GM12864 (cell line): ENCODE measurements at regions not wholly inside any gene's neighbourhood (a gene's known extent, or its start where the extent isn't known, plus 50 kb on each side); places are given as distances from the start of the nearest gene placed in this dataset.

ENCODE experiments used
- DNase-seq: peaks from one replicate; pipeline ENCODE4 v3.0.0-alpha.2; 2011; ENCODE audit warnings: low read depth
- H3K4me3 ChIP-seq: 2 replicates; pipeline ENCODE4 v1.5.1; 2011; ENCODE audit warnings: mild to moderate bottlenecking, low read depth, low read length, control low read depth
- TF ChIP-seq, protein P1 (sequence below): IDR thresholded peaks from 2 replicates; pipeline ENCODE4 v1.5.1; 2011; ENCODE audit warnings: low read depth, mild to moderate bottlenecking, moderate library complexity, low read length, control low read depth, inconsistent platforms; ENCODE audit errors: missing control alignments

DNA sequence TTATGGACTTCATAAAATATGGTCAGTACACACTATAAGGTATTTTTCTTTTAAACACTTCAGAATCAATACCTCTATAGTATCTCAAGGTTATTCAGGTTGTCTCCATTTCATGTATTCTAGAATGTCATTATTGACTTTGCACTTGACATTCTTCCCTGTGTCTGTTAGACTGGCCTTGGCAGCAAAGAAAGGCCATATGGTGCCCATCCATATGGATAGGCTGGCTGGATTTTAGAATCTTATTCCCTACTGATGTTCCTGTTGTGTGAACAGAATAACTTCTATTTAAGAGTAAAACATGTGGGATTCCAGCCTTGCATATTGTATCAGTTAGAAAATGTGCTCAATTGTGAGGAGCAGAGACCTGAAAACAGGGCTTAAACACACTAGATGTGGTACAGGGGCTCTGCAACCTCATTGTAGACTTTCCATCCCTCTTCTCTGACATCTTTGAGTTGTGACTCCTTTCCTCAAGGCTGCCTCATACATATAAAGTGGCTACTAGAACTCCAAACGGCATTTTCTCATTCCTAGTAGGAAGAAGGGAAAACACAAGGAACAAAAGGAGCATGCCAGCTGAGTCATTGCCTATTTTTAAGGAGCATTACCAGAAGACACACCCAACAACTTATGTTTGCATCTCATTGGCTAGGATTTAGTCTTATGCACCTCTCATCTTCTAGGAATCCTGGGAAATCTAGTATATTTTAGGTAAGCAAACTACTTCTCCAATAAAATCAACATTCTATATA, 221.2 kb upstream of the TMPO start:
- TF ChIP-seq, protein P1, sequence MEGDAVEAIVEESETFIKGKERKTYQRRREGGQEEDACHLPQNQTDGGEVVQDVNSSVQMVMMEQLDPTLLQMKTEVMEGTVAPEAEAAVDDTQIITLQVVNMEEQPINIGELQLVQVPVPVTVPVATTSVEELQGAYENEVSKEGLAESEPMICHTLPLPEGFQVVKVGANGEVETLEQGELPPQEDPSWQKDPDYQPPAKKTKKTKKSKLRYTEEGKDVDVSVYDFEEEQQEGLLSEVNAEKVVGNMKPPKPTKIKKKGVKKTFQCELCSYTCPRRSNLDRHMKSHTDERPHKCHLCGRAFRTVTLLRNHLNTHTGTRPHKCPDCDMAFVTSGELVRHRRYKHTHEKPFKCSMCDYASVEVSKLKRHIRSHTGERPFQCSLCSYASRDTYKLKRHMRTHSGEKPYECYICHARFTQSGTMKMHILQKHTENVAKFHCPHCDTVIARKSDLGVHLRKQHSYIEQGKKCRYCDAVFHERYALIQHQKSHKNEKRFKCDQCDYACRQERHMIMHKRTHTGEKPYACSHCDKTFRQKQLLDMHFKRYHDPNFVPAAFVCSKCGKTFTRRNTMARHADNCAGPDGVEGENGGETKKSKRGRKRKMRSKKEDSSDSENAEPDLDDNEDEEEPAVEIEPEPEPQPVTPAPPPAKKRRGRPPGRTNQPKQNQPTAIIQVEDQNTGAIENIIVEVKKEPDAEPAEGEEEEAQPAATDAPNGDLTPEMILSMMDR, result no peak

DNA sequence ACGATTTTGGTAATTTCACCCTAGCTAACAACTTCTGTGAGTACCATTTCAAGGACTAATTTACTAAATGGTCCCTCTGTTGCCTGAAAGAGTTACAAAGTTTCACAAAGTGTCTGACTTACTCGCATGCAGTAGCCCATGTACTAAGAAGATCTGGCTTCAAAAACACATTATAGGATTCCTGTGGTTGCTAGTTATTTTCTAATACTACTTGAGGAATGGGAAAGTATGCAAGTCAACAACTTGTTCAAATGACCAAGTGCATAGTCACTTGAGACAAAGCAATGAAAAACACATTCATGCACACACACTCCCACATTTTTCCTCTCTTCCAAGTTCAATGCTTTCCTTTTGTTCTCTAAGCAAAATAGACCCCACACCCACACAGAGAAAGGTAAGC, 219.7 kb upstream of the TMPO start:
- TF ChIP-seq, protein P1, result no peak
- DNase-seq, result no peak
- no peak overlapping the region for H3K4me3 ChIP-seq

More for the DNA sequence above, 221.2 kb upstream of the TMPO start:
- DNase-seq, result no peak
- H3K4me3 ChIP-seq, result no peak overlapping the region

DNA sequence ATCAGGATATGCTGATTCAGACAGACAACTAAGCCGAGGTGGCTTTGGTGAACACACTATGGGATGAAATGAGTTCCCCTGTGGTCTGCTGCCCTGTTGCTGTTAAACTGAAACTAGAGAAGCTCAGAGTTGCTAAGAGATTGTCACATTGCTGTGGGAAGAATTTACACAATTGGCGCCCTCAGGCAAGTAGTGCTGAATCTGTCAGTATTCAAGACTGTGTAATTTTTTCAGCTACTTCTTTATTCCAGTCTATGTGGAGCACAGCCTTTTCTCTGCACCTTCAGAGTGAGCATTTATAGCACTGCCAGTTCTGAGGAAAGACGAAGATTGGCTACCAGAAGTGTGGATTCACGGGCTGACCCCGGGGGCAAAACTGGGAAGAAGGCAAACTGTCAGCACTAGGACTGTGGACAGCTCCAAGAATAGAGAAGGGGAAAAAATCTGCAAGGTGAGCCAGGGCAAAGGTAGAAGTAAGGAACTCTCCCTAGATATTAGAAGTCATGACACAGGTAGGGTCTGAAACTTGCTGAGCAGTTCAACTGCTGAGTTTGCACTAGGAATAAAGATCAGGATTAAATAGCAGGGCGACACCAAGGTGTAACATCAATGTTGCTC, 218.8 kb upstream of the TMPO start:
- no peak for DNase-seq
- TF ChIP-seq, protein P1, result no peak
- no peak overlapping the region for H3K4me3 ChIP-seq

DNA sequence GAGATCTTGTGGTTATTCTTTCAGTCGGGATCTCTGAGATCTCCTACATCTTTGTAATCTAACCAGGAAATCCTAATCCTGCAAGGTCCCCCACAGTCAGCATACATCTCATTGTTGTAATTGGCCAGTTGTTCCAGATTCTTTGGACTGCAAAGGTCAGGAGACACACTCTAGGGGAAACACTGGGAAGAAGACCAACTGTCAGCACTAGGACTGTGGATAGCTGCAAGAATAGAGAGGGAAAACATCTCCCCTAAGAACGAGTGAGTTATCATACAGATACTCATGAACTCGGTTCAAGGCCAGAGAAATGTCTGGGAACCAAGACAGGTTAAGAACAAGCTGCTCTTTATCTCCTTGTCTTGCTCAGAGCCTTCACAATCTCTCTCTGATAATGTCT, 217.9 kb upstream of the TMPO start:
- H3K4me3 ChIP-seq, result no peak overlapping the region
- no peak for DNase-seq
- TF ChIP-seq, protein P1, result no peak

DNA sequence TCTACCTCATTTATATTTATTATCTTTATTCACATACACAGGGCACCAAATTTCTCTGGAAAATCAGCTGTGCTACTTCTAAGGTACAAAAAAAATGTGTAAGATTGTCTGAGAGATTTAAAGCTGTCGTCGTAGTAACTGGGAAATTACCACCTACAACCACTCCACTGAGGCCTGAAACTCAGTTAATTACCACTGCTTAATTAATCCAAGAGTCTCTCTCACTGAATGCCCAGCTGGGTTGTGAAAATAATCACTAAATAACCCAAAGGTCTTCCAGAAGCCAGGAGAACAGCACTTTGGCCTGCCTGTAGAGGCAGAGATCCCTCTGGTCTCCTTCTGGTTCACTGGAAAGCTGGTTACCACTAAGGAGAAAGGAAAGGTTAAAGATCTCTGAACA, 207.2 kb upstream of the TMPO start:
- H3K4me3 ChIP-seq, result no peak overlapping the region
- DNase-seq, result no peak
- TF ChIP-seq, protein P1, result no peak

DNA sequence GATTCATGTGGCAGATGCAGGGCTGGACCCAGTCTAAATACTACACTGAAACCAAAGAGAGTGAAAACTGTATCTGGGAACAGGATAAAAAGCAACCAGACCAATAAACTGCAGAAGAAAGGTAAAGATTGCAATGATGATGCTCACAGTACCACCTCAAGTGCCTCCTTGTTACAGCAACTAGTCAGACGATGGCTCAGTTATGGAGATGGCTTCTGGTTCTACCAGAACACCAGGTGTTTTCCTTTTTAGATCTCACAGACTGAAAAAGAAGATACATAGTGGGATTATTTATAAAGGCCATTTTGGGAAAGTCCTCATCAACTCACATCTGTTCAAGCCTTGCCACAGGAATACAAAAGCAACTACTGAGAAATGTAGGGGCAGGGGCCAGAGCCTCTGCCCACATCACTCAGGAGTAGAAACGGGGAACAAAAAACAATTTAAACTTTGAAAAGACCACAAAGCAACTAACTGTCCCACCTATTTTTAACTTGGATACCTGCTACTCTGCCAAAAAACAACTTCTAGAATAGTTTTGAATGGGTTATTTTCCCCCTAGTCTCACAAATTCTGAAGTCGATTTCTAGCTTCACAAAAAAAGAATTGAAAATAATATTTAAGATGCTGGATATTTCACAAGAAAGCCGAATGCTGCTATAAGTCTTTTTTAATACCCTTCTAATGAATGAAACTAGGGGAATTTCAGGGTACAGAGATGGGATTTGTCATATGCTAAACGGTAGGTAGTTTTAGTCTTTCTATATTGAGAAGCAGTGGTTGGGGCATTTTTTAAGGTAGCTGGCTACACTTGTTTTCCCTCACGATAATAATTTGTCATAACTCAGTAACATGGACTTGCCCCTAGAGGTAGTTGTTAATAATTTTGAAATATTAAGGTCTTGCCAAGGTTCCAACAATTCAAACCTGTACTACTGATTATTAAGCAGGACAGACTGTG, 197.2 kb upstream of the TMPO start:
- DNase-seq, result no peak
- H3K4me3 ChIP-seq, result no peak overlapping the region
- TF ChIP-seq, protein P1, result no peak
